HG02870 (cell line): ENCODE measurements at regions not wholly inside any gene's neighbourhood (a gene's known extent, or its start where the extent isn't known, plus 50 kb on each side); places are given as distances from the start of the nearest gene placed in this dataset.
"Not testable (repeated sequence)": the region's sequence is repeated elsewhere in the genome, so short reads cannot be mapped to it uniquely, and the experiment has no call there.

Experiments used
- ATAC-seq: cut with Tn5 transposase; IDR thresholded peaks from one replicate; pipeline ENCODE4 v1.9.1; 2021; ENCODE audit warnings: mild to moderate bottlenecking, moderate library complexity; ENCODE audit not compliant: unreplicated experiment

- not testable (repeated sequence) for ATAC-seq
Observed at GRCh38 chr2:122038816-122039215, 283.4 kb downstream of the TSN start.

GRCh38 chr2:122041455-122041854, 286.0 kb downstream of the TSN start:
- ATAC-seq, result no peak

GRCh38 chr2:122051659-122052058, 296.2 kb downstream of the TSN start:
- ATAC-seq, result not testable (repeated sequence)

- ATAC-seq, result no peak
Observed at GRCh38 chr2:122055521-122055931, 300.1 kb downstream of the TSN start.

- ATAC-seq, result no peak
Observed at GRCh38 chr2:122056853-122057252, 301.4 kb downstream of the TSN start.

GRCh38 chr2:122061206-122061605, 305.8 kb downstream of the TSN start:
- ATAC-seq, result no peak

GRCh38 chr2:122061831-122062230, 306.4 kb downstream of the TSN start:
- no peak for ATAC-seq

- ATAC-seq, result no peak
Observed at GRCh38 chr2:122062506-122062905, 307.1 kb downstream of the TSN start.

- ATAC-seq, result no peak
Observed at GRCh38 chr2:122063716-122064115, 308.3 kb downstream of the TSN start.

- no peak for ATAC-seq
Observed at GRCh38 chr2:122070241-122070731, 314.8 kb downstream of the TSN start.

GRCh38 chr2:122072666-122073065, 317.2 kb downstream of the TSN start:
- ATAC-seq, result no peak

GRCh38 chr2:122074201-122074600, 318.8 kb downstream of the TSN start:
- no peak for ATAC-seq

GRCh38 chr2:122075381-122075780, 319.9 kb downstream of the TSN start:
- ATAC-seq, result no peak

- no peak for ATAC-seq
Observed at GRCh38 chr2:122077114-122077513, 321.7 kb downstream of the TSN start.

- no peak for ATAC-seq
Observed at GRCh38 chr2:122077771-122078170, 322.3 kb downstream of the TSN start.

- ATAC-seq, result no peak
Observed at GRCh38 chr2:122078451-122078850, 323.0 kb downstream of the TSN start.

- ATAC-seq, result no peak
Observed at GRCh38 chr2:122079844-122080243, 324.4 kb downstream of the TSN start.

GRCh38 chr2:122080316-122080715, 324.9 kb downstream of the TSN start:
- ATAC-seq, result no peak

GRCh38 chr2:122080871-122081270, 325.4 kb downstream of the TSN start:
- no peak for ATAC-seq

- ATAC-seq, result no peak
Observed at GRCh38 chr2:122081751-122082150, 326.3 kb downstream of the TSN start.

- no peak for ATAC-seq
Observed at GRCh38 chr2:122083256-122084048, 328.0 kb downstream of the TSN start.

GRCh38 chr2:122085672-122086071, 330.2 kb downstream of the TSN start:
- ATAC-seq, result not testable (repeated sequence)

- no peak for ATAC-seq
Observed at GRCh38 chr2:122094557-122094956, 339.1 kb downstream of the TSN start.
